Panc1 (cell line): ENCODE measurements at regions not wholly inside any gene's neighbourhood (a gene's known extent, or its start where the extent isn't known, plus 50 kb on each side); places are given as distances from the start of the nearest gene placed in this dataset.

Source experiments
- ATAC-seq: fragments of 200-7000 bp; cut with Tn5 transposase; 2 replicates; pipeline ENCODE4 v1.9.1; 2020; ENCODE audit warnings: mild to moderate bottlenecking, moderate library complexity
- BruUV-seq: library from RNA; stranded (reverse); fragments of 400-500 nt; replicated peaks from 2 replicates; lab custom pipeline; 2021; lab: Mats Ljungman, UMichigan
- CTCF ChIA-PET: fragments of 300-600 bp; sonication (Branson Sonifier 250); formaldehyde crosslinking; loops from one replicate; lab custom pipeline; 2022; ENCODE audit warnings: antibody characterized with exemption; lab: Charles Lee
- POLR2A ChIA-PET: fragments of 300-600 bp; sonication (Branson Sonifier 250); formaldehyde crosslinking; loops from one replicate; lab custom pipeline; 2022; ENCODE audit warnings: antibody characterized with exemption; lab: Charles Lee
- DNase-seq: peaks from one replicate; pipeline ENCODE4 v3.0.0-alpha.2; 2010; ENCODE audit warnings: low read depth, low spot score
- H3K27ac ChIP-seq: 2 replicates; pipeline ENCODE4 v1.5.1; 2011; ENCODE audit warnings: mild to moderate bottlenecking, low read length, inconsistent platforms
- H3K27me3 ChIP-seq: fragments of 200-500 bp; sonication (Bioruptor generic); 2 replicates; pipeline ENCODE4 v1.6.0; 2014; ENCODE audit warnings: low read length, inconsistent platforms; ENCODE audit not compliant: control insufficient read depth, insufficient read depth
- H3K36me3 ChIP-seq: fragments of 200-500 bp; sonication (Bioruptor generic); 2 replicates; pipeline ENCODE4 v1.5.1; 2014; ENCODE audit warnings: inconsistent platforms, mild to moderate bottlenecking, low read length, moderate library complexity; ENCODE audit not compliant: control insufficient read depth, insufficient read depth
- H3K4me1 ChIP-seq: 2 replicates; pipeline ENCODE4 v1.5.1; 2011; ENCODE audit warnings: inconsistent platforms, mild to moderate bottlenecking, low read length, moderate library complexity; ENCODE audit not compliant: control insufficient read depth, insufficient read depth
- H3K4me3 ChIP-seq, 2 experiments: 2 replicates each; pipeline ENCODE4 v1.5.1; 2011 to 2012; ENCODE audit warnings: low read depth in 2 of 2, low read length in 2 of 2, mild to moderate bottlenecking in 2 of 2, inconsistent platforms in 1 of 2, moderate library complexity in 1 of 2
- H3K9me3 ChIP-seq: fragments of 200-500 bp; sonication (Bioruptor generic); 2 replicates; pipeline ENCODE4 v1.5.1; 2014; ENCODE audit warnings: low read depth, mild to moderate bottlenecking, inconsistent platforms, low read length, moderate library complexity; ENCODE audit not compliant: control insufficient read depth, insufficient read depth
- POLR2AphosphoS5 ChIP-seq: IDR thresholded peaks from 2 replicates; pipeline ENCODE4 v1.6.1; 2012; ENCODE audit warnings: mild to moderate bottlenecking, low read depth, low read length, moderate library complexity
- SIN3A ChIP-seq: IDR thresholded peaks from 2 replicates; pipeline ENCODE4 v1.6.1; 2012; ENCODE audit warnings: low read depth, mild to moderate bottlenecking, low read length, moderate library complexity, borderline replicate concordance; ENCODE audit not compliant: insufficient read depth
- TCF7L2 ChIP-seq: IDR thresholded peaks from 2 replicates; pipeline ENCODE4 v1.6.1; 2011; ENCODE audit warnings: mild to moderate bottlenecking, low read depth, low read length, inconsistent platforms
- in situ Hi-C: cut with HindIII; loops from 2 replicates; pipeline ENCODE4 v1.10.0; 2016; ENCODE audit warnings: low sequenced_read_pairs, low pct_unique_long_range_greater_than_20kb
- intact Hi-C: fragments of 100-400 bp; cut with micrococcal nuclease; formaldehyde crosslinking; loops from one replicate; pipeline ENCODE4 v1.10.0; 2022; ENCODE audit not compliant: unreplicated experiment
- TF ChIP-seq, protein P1 (sequence below): fragments of 450-650 bp; IDR thresholded peaks from 2 replicates; pipeline ENCODE4 v1.5.1; 2017; ENCODE audit warnings: mild to moderate bottlenecking
- TF ChIP-seq, protein P2 (sequence below), 2 experiments: IDR thresholded peaks; 2 replicates each; pipeline ENCODE4 v1.6.1; 2011 to 2012; ENCODE audit warnings: low read depth in 2 of 2, control low read depth in 1 of 2, low read length in 1 of 2, mild to moderate bottlenecking in 1 of 2, moderate library complexity in 1 of 2; ENCODE audit not compliant: insufficient read depth in 1 of 2

DNA sequence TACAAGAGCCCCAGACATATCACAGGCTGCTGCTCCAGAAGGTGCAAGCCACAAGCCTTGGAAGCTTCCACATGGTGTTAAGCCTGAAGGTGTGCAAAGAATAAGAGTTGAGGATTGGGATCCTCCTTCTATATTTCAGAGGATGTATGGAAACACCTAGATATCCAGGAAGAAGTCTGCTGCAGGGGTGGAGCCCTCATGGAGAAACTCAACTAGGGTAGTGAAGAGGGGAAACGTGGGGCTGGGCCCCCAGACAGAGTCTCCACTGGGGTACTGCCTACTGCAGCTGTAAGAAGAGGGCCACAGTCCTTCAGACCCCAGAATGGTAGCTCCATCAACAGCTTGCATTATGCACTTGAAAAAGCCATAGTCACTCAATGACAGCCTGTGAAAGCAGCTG, 1444.0 kb downstream of the SLITRK1 start:
- H3K4me3 ChIP-seq: no peak overlapping the region
- no peaks in the 10 kb centered on the region for H3K4me1 ChIP-seq
- TF ChIP-seq, protein P1, sequence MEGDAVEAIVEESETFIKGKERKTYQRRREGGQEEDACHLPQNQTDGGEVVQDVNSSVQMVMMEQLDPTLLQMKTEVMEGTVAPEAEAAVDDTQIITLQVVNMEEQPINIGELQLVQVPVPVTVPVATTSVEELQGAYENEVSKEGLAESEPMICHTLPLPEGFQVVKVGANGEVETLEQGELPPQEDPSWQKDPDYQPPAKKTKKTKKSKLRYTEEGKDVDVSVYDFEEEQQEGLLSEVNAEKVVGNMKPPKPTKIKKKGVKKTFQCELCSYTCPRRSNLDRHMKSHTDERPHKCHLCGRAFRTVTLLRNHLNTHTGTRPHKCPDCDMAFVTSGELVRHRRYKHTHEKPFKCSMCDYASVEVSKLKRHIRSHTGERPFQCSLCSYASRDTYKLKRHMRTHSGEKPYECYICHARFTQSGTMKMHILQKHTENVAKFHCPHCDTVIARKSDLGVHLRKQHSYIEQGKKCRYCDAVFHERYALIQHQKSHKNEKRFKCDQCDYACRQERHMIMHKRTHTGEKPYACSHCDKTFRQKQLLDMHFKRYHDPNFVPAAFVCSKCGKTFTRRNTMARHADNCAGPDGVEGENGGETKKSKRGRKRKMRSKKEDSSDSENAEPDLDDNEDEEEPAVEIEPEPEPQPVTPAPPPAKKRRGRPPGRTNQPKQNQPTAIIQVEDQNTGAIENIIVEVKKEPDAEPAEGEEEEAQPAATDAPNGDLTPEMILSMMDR: no peak
- TF ChIP-seq SIN3A: no peak
- TF ChIP-seq TCF7L2: no peak
- TF ChIP-seq POLR2AphosphoS5: no peak
- TF ChIP-seq, protein P2, sequence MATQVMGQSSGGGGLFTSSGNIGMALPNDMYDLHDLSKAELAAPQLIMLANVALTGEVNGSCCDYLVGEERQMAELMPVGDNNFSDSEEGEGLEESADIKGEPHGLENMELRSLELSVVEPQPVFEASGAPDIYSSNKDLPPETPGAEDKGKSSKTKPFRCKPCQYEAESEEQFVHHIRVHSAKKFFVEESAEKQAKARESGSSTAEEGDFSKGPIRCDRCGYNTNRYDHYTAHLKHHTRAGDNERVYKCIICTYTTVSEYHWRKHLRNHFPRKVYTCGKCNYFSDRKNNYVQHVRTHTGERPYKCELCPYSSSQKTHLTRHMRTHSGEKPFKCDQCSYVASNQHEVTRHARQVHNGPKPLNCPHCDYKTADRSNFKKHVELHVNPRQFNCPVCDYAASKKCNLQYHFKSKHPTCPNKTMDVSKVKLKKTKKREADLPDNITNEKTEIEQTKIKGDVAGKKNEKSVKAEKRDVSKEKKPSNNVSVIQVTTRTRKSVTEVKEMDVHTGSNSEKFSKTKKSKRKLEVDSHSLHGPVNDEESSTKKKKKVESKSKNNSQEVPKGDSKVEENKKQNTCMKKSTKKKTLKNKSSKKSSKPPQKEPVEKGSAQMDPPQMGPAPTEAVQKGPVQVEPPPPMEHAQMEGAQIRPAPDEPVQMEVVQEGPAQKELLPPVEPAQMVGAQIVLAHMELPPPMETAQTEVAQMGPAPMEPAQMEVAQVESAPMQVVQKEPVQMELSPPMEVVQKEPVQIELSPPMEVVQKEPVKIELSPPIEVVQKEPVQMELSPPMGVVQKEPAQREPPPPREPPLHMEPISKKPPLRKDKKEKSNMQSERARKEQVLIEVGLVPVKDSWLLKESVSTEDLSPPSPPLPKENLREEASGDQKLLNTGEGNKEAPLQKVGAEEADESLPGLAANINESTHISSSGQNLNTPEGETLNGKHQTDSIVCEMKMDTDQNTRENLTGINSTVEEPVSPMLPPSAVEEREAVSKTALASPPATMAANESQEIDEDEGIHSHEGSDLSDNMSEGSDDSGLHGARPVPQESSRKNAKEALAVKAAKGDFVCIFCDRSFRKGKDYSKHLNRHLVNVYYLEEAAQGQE (IDR thresholded peaks at IDR 0.05; ENCODE audit: insufficient read depth in 1 of 2, low read depth in 2 of 2, low read length in 1 of 2): no peak
- ATAC-seq: no peak
- in situ Hi-C loops: no loop called here
- ChIA-PET POLR2A (no interaction called here), CTCF (no interaction called here)
- no TSS peak for BruUV-seq
- no peak for DNase-seq
- H3K36me3 ChIP-seq: no peaks in the 10 kb centered on the region
- intact Hi-C loops: no loop called here
- H3K27ac ChIP-seq: no peak overlapping the region
- no peaks in the 10 kb centered on the region for H3K27me3 ChIP-seq
- no peaks in the 10 kb centered on the region for H3K9me3 ChIP-seq

DNA sequence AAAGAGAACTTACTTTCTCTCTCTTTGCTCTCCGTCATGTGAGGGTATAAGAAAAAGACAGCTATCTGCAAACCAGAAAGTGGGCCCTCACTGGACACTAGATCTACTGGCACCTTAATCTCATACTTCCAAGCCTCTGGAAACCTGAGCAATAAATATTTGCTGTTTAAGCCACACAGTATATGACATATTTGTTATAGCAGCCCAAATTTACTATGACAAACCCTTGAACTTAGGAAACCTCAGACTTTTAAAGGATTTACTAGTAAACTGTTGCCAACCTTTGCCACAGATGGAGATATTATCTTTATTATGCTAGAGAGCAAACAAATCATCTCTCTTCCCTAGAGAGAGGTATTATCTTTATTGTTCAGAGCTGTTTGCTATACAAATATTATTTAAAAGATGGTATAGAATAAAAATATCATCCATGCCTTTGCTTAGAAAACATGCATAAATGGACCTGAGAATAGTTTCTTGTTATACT, 1446.1 kb downstream of the SLITRK1 start:
- Histone ChIP-seq H3K4me1 (no peaks in the 10 kb centered on the region), H3K4me3 (no peak overlapping the region), H3K36me3 (no peaks in the 10 kb centered on the region), H3K27me3 (no peaks in the 10 kb centered on the region), H3K27ac (no peak overlapping the region), H3K9me3 (no peaks in the 10 kb centered on the region)
- TF ChIP-seq POLR2AphosphoS5: no peak
- no peak for TF ChIP-seq SIN3A
- TF ChIP-seq, protein P2 (IDR thresholded peaks at IDR 0.05; ENCODE audit: insufficient read depth in 1 of 2, low read depth in 2 of 2, low read length in 1 of 2): no peak
- TF ChIP-seq, protein P1: no peak
- TF ChIP-seq TCF7L2: no peak
- ChIA-PET CTCF (no interaction called here), POLR2A (no interaction called here)
- ATAC-seq (no peak), DNase-seq (no peak)
- intact Hi-C loops (no loop called here), in situ Hi-C loops (no loop called here)
- no TSS peak for BruUV-seq
